ENCODE measurements at regions not wholly inside any gene's neighbourhood (a gene's known extent, or its start where the extent isn't known, plus 50 kb on each side); places are given as distances from the start of the nearest gene placed in this dataset.

DNA sequence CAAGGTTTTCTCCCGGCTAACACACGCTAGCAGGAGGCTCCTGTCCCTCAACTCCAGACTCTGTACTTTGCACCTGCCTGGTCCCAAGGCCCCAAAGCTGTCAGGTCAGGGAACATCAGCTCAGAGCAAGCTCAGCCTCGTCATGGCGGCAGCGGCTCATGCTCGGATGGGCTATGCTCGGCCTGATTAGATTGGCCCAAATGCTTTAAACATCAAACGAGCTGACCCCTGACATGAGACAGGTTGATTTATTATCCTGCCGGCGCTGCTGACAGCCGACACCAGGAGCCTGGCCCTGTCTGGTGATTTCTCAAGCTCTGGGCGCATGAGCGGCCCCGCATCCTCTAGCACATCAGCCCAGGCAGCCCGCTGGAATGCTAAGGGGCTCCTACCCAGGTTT lies 436.4 kb downstream of the EIPR1 start:
- Mint-ChIP-seq H3K27me3 (ENCODE audit: insufficient read depth) (peaks cover 4% of the 10 kb centered on the region; the same call in 1 of the 2 replicates), H3K27ac (no peak overlapping the region), H3K36me3 (ENCODE audit: low read depth) (peaks cover 7% of the 10 kb centered on the region; the same call in 1 of the 2 replicates), H3K9me3 (peaks cover 51% of the 10 kb centered on the region), H3K4me3 (no peak overlapping the region), H3K4me1 (ENCODE audit: low read depth) (no peaks in the 10 kb centered on the region)
- DNase-seq, result no peak
- TF ChIP-seq, protein P1, sequence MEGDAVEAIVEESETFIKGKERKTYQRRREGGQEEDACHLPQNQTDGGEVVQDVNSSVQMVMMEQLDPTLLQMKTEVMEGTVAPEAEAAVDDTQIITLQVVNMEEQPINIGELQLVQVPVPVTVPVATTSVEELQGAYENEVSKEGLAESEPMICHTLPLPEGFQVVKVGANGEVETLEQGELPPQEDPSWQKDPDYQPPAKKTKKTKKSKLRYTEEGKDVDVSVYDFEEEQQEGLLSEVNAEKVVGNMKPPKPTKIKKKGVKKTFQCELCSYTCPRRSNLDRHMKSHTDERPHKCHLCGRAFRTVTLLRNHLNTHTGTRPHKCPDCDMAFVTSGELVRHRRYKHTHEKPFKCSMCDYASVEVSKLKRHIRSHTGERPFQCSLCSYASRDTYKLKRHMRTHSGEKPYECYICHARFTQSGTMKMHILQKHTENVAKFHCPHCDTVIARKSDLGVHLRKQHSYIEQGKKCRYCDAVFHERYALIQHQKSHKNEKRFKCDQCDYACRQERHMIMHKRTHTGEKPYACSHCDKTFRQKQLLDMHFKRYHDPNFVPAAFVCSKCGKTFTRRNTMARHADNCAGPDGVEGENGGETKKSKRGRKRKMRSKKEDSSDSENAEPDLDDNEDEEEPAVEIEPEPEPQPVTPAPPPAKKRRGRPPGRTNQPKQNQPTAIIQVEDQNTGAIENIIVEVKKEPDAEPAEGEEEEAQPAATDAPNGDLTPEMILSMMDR (IDR thresholded peaks at IDR 0.05), result no peak

DNA sequence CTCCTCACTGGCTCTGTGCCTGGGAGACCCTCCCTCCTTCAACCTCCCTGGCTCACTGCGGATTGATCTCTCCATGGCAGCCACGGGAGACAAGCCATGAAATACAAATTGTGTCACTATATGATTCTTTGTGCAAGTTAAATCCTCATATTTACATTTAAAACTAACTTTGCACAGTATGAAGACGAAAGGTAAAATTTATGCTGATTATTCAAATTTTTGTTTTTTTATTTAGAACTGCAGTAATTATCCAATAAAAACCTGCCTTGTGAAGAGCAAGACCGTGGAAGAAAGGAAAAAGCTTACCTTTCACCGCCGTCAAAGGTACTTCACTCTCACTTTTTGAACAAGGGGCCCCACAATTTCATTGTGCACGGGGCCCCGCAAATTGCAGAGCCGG lies 436.9 kb downstream of the EIPR1 start:
- peaks cover 7% of the 10 kb centered on the region; the same call in 1 of the 2 replicates for H3K36me3 Mint-ChIP-seq (ENCODE audit: low read depth)

GRCh38 chr2:2940061-2940460 lies 437.6 kb downstream of the EIPR1 start:
- Mint-ChIP-seq H3K27ac (no peak overlapping the region), H3K36me3 (ENCODE audit: low read depth) (peaks cover 7% of the 10 kb centered on the region; the same call in 1 of the 2 replicates), H3K9me3 (peaks cover 60% of the 10 kb centered on the region), H3K4me1 (ENCODE audit: low read depth) (no peaks in the 10 kb centered on the region), H3K4me3 (no peak overlapping the region), H3K27me3 (ENCODE audit: insufficient read depth) (peaks cover 4% of the 10 kb centered on the region; the same call in 1 of the 2 replicates)
- no peak for DNase-seq
- TF ChIP-seq, protein P1 (IDR thresholded peaks at IDR 0.05), result no peak

More for the DNA sequence above, 436.9 kb downstream of the EIPR1 start:
- Mint-ChIP-seq H3K4me1 (ENCODE audit: low read depth) (no peaks in the 10 kb centered on the region), H3K4me3 (no peak overlapping the region), H3K27me3 (ENCODE audit: insufficient read depth) (peaks cover 4% of the 10 kb centered on the region; the same call in 1 of the 2 replicates), H3K27ac (no peak overlapping the region), H3K9me3 (peaks cover 56% of the 10 kb centered on the region)
- no peak for DNase-seq
- TF ChIP-seq, protein P1 (IDR thresholded peaks at IDR 0.05), result no peak

GRCh38 chr2:2939078-2939795 lies 438.4 kb downstream of the EIPR1 start:
- H3K36me3 Mint-ChIP-seq (ENCODE audit: low read depth), result peaks cover 7% of the 10 kb centered on the region; the same call in 1 of the 2 replicates
- TF ChIP-seq, protein P1 (IDR thresholded peaks at IDR 0.05), result no peak
- no peak for DNase-seq
- H3K9me3 Mint-ChIP-seq, result peaks cover 60% of the 10 kb centered on the region
- peaks cover 4% of the 10 kb centered on the region; the same call in 1 of the 2 replicates for H3K27me3 Mint-ChIP-seq (ENCODE audit: insufficient read depth)
- no peaks in the 10 kb centered on the region for H3K4me1 Mint-ChIP-seq (ENCODE audit: low read depth)
- H3K27ac Mint-ChIP-seq, result no peak overlapping the region
- H3K4me3 Mint-ChIP-seq, result no peak overlapping the region

DNA sequence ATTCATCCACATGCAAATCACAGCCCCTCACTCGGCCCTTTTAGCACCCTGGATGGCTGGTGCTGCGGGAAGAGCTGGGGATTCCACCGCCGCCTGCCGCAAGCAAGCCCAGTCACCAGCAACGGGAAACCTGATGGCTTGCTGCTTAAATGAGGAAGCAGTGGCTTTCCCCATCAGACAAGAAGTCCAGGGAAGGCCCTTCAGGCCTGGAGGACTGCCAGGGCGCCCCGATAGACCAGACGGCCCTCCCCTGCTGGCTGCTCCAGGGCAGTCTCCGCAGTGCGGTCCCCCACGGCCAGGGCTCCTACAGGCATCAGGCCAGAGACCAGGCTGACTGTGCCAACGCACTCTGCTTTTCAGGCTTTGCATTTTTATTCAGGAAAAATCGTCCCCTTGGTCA lies 439.1 kb downstream of the EIPR1 start:
- DNase-seq, result no peak
- Mint-ChIP-seq H3K36me3 (ENCODE audit: low read depth) (peaks cover 7% of the 10 kb centered on the region; the same call in 1 of the 2 replicates), H3K4me3 (no peak overlapping the region), H3K4me1 (ENCODE audit: low read depth) (no peaks in the 10 kb centered on the region), H3K9me3 (peaks cover 56% of the 10 kb centered on the region), H3K27ac (no peak overlapping the region), H3K27me3 (ENCODE audit: insufficient read depth) (peaks cover 4% of the 10 kb centered on the region; the same call in 1 of the 2 replicates)
- TF ChIP-seq, protein P1 (IDR thresholded peaks at IDR 0.05), result no peak

Measured in HFFc6 (cell line).